EH (cell line): ENCODE measurements at regions not wholly inside any gene's neighbourhood (a gene's known extent, or its start where the extent isn't known, plus 50 kb on each side); places are given as distances from the start of the nearest gene placed in this dataset.
"Not testable (repeated sequence)": the region's sequence is repeated elsewhere in the genome, so short reads cannot be mapped to it uniquely, and the experiment has no call there.

Experiments
- DNase-seq: peaks from one replicate; pipeline ENCODE4 v3.0.0-alpha.2; 2015; ENCODE audit warnings: low read depth

- DNase-seq, result peak; percentile 13
Observed at GRCh38 chr20:43404878-43405277, 52.8 kb upstream of the SRSF6 start.

- DNase-seq, result not testable (repeated sequence)
Observed at GRCh38 chr20:43400882-43401281, 56.8 kb upstream of the SRSF6 start.

GRCh38 chr20:43398676-43399324 lies 58.9 kb upstream of the SRSF6 start:
- DNase-seq, result no peak

GRCh38 chr20:43397147-43397546 lies 60.5 kb upstream of the SRSF6 start:
- no peak for DNase-seq

- no peak for DNase-seq
Observed at GRCh38 chr20:43393052-43393451, 64.6 kb upstream of the SRSF6 start.

GRCh38 chr20:43392561-43392960 lies 65.1 kb upstream of the SRSF6 start:
- DNase-seq, result no peak

- DNase-seq, result no peak
Observed at GRCh38 chr20:43389839-43390626, 67.7 kb upstream of the SRSF6 start.

GRCh38 chr20:43389211-43389610 lies 68.5 kb upstream of the SRSF6 start:
- peak; percentile 24 for DNase-seq

GRCh38 chr20:43388268-43389002 lies 69.3 kb upstream of the SRSF6 start:
- DNase-seq, result peak; percentile 49

- DNase-seq, result peak; percentile 23
Observed at GRCh38 chr20:43387737-43388136, 70.0 kb upstream of the SRSF6 start.

- DNase-seq, result no peak
Observed at GRCh38 chr20:43386878-43387277, 70.8 kb upstream of the SRSF6 start.

GRCh38 chr20:43385914-43386313 lies 71.8 kb upstream of the SRSF6 start:
- DNase-seq, result no peak

GRCh38 chr20:43384101-43384940 lies 73.4 kb upstream of the SRSF6 start:
- DNase-seq, result no peak

- peak; percentile 62 for DNase-seq
Observed at GRCh38 chr20:43383026-43383795, 74.5 kb upstream of the SRSF6 start.

GRCh38 chr20:43382135-43382534 lies 75.6 kb upstream of the SRSF6 start:
- DNase-seq, result not testable (repeated sequence)

GRCh38 chr20:43381533-43381932 lies 76.2 kb upstream of the SRSF6 start:
- DNase-seq, result not testable (repeated sequence)

- peak; percentile 96 for DNase-seq
Observed at GRCh38 chr20:43379239-43379917, 78.3 kb upstream of the SRSF6 start.

- DNase-seq, result no peak
Observed at GRCh38 chr20:43376831-43377230, 80.9 kb upstream of the SRSF6 start.

- peak; percentile 55 for DNase-seq
Observed at GRCh38 chr20:43375591-43375990, 82.1 kb upstream of the SRSF6 start.

- DNase-seq, result no peak
Observed at GRCh38 chr20:43372051-43372450, 85.6 kb upstream of the SRSF6 start.

- no peak for DNase-seq
Observed at GRCh38 chr20:43365691-43366090, 92.0 kb upstream of the SRSF6 start.
